ENCODE measurements at regions not wholly inside any gene's neighbourhood (a gene's known extent, or its start where the extent isn't known, plus 50 kb on each side); places are given as distances from the start of the nearest gene placed in this dataset.

DNA sequence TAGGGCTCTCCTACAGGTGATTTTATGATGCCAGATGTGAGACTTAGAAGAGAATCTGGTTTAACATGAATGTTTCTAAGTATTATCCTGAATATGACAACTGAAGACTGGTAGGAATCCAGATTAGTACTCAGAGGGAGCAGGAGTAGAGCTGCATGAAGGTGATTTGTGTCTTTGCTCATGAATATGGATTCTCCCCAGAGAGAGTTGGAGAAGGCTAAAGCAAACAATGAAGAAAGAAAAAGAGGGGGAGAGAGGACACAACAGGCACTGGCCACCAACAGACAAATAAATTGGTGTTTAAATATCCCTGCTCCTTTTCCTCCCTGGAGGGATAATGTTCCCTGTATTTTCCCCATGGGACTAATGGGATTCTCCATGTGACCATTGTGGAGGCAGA is 427.0 kb upstream of the KLF12 start:
- DNase-seq (ENCODE audit: low spot score), result no peak
- BruUV-seq (replicated peaks), result no TSS peak
- no peak for TF ChIP-seq CTCF (conservative IDR thresholded peaks at IDR 0.05; ENCODE audit: low read depth, low read length)
- TF ChIP-seq EZH2 (IDR thresholded peaks at IDR 0.05; ENCODE audit: borderline replicate concordance, low read depth, low read length, poor library complexity, severe bottlenecking), result no peak
- H3K4me1 ChIP-seq (ENCODE audit: insufficient read depth, low read length, poor library complexity, severe bottlenecking), result no peaks in the 10 kb centered on the region
- H3K4me3 ChIP-seq (ENCODE audit: low read depth, low read length, poor library complexity, severe bottlenecking), result no peak overlapping the region
- no peak overlapping the region for H3K27ac ChIP-seq (ENCODE audit: low read depth, low read length, poor library complexity, severe bottlenecking)
- intact Hi-C loops (cut with micrococcal nuclease; ENCODE audit: unreplicated experiment), result no loop called here
- no peaks in the 10 kb centered on the region for H3K27me3 ChIP-seq (replicated peaks; ENCODE audit: insufficient read depth, low read depth, low read length, poor library complexity)
- no peaks in the 10 kb centered on the region for H3K36me3 ChIP-seq (ENCODE audit: insufficient read depth, low read length, poor library complexity, severe bottlenecking)
- H3K9me3 ChIP-seq (ENCODE audit: low read depth, low read length, poor library complexity, severe bottlenecking), result no peaks in the 10 kb centered on the region
- ChIA-PET CTCF (no interaction called here), POLR2A (ENCODE audit: low non-redundant PET) (no interaction called here)

DNA sequence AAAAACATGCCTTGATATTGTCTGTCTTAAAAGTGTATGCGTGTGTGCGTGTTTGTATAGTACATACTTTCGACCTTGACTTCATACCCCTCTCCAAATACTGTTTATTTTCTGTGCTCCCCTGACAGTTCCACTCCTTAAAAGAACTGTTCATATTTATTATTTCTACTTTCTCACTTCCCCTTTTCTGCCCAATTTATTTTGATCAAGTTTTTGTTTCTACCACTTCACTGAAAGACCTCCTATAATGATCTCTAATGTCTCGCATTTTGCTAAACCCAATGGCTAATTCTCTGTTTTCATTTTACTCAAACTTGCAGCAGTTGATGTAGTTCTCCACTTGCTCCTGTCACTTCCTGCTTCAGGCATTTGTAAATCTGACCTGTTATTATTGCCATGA is 426.1 kb upstream of the KLF12 start:
- CTCF ChIA-PET, result no interaction called here
- Histone ChIP-seq H3K4me1 (ENCODE audit: insufficient read depth, low read length, poor library complexity, severe bottlenecking) (no peaks in the 10 kb centered on the region), H3K4me3 (ENCODE audit: low read depth, low read length, poor library complexity, severe bottlenecking) (no peak overlapping the region), H3K36me3 (ENCODE audit: insufficient read depth, low read length, poor library complexity, severe bottlenecking) (no peaks in the 10 kb centered on the region), H3K27ac (ENCODE audit: low read depth, low read length, poor library complexity, severe bottlenecking) (no peak overlapping the region), H3K9me3 (ENCODE audit: low read depth, low read length, poor library complexity, severe bottlenecking) (no peaks in the 10 kb centered on the region), H3K27me3 (replicated peaks; ENCODE audit: insufficient read depth, low read depth, low read length, poor library complexity) (no peaks in the 10 kb centered on the region)
- TF ChIP-seq EZH2 (IDR thresholded peaks at IDR 0.05; ENCODE audit: borderline replicate concordance, low read depth, low read length, poor library complexity, severe bottlenecking) (no peak), CTCF (conservative IDR thresholded peaks at IDR 0.05; ENCODE audit: low read depth, low read length) (no peak)
- POLR2A ChIA-PET (ENCODE audit: low non-redundant PET), result no interaction called here
- no TSS peak for BruUV-seq (replicated peaks)
- intact Hi-C loops (cut with micrococcal nuclease; ENCODE audit: unreplicated experiment), result no loop called here
- no peak for DNase-seq (ENCODE audit: low spot score)

DNA sequence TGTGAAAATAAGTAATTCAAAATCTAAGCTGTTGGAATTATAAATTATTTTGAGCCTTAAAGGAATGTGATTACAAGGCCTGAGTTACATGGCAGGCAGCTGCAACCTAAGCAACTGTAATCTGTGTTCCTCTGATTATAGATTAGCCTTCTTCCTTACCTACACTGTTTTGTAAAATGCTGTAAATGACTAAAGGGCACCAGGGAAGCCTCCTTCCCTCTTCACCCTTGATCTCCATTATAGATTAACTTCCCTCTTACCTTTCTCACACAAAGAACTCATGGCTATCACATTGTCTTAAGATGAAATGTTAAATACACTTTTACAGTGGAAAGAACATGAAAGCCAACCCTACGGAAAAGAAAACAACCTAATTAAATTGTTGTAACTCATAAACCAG is 423.7 kb upstream of the KLF12 start:
- Histone ChIP-seq H3K27me3 (replicated peaks; ENCODE audit: insufficient read depth, low read depth, low read length, poor library complexity) (no peaks in the 10 kb centered on the region), H3K9me3 (ENCODE audit: low read depth, low read length, poor library complexity, severe bottlenecking) (no peaks in the 10 kb centered on the region), H3K4me3 (ENCODE audit: low read depth, low read length, poor library complexity, severe bottlenecking) (no peak overlapping the region), H3K4me1 (ENCODE audit: insufficient read depth, low read length, poor library complexity, severe bottlenecking) (peaks cover 6% of the 10 kb centered on the region), H3K27ac (ENCODE audit: low read depth, low read length, poor library complexity, severe bottlenecking) (no peak overlapping the region), H3K36me3 (ENCODE audit: insufficient read depth, low read length, poor library complexity, severe bottlenecking) (no peaks in the 10 kb centered on the region)
- DNase-seq (ENCODE audit: low spot score), result no peak
- TF ChIP-seq EZH2 (IDR thresholded peaks at IDR 0.05; ENCODE audit: borderline replicate concordance, low read depth, low read length, poor library complexity, severe bottlenecking) (no peak), CTCF (conservative IDR thresholded peaks at IDR 0.05; ENCODE audit: low read depth, low read length) (no peak)
- intact Hi-C loops (cut with micrococcal nuclease; ENCODE audit: unreplicated experiment), result no loop called here
- CTCF ChIA-PET, result no interaction called here
- no TSS peak for BruUV-seq (replicated peaks)
- POLR2A ChIA-PET (ENCODE audit: low non-redundant PET), result no interaction called here
